Transverse colon (tissue), 4 donors: ENCODE measurements at regions not wholly inside any gene's neighbourhood (a gene's known extent, or its start where the extent isn't known, plus 50 kb on each side); places are given as distances from the start of the nearest gene placed in this dataset.

Source experiments
- CTCF ChIP-seq, 5 experiments: fragments of 200-600 bp in 3 of 5; fragments of 450-650 bp in 2 of 5; sonication (generic) in 3 of 5; IDR thresholded peaks; 1 replicate in 2 of 5; 2 replicates in 3 of 5; pipeline ENCODE4 v1.5.1; 2016 to 2017; ENCODE audit warnings: antibody characterized with exemption in 5 of 5, inconsistent platforms in 3 of 5, mild to moderate bottlenecking in 2 of 5, moderate library complexity in 1 of 5
- EP300 ChIP-seq: sonication (generic); formaldehyde crosslinking; IDR thresholded peaks from one replicate; pipeline ENCODE4 v1.6.1; 2017; ENCODE audit warnings: antibody characterized with exemption, low read depth
- POLR2A ChIP-seq: fragments of 450-650 bp; IDR thresholded peaks from one replicate; pipeline ENCODE4 v1.6.1; 2016; ENCODE audit warnings: antibody characterized with exemption, mild to moderate bottlenecking, moderate library complexity
- POLR2AphosphoS5 ChIP-seq, 3 donors: sonication (generic); formaldehyde crosslinking; IDR thresholded peaks; one replicate each; pipeline ENCODE4 v1.6.1; 2016; ENCODE audit warnings: antibody characterized with exemption in 3 of 3

- TF ChIP-seq CTCF (IDR thresholded peaks at IDR 0.05) (no peak), POLR2A (no peak), POLR2AphosphoS5 (IDR thresholded peaks at IDR 0.05) (no peak), EP300 (no peak)
Measured at GRCh38 chr18:47686806-47687205, 243.7 kb downstream of the SMAD2 start.
